HG03045 (cell line): ENCODE measurements at regions not wholly inside any gene's neighbourhood (a gene's known extent, or its start where the extent isn't known, plus 50 kb on each side); places are given as distances from the start of the nearest gene placed in this dataset.

ENCODE experiments used
- ATAC-seq: cut with Tn5 transposase; IDR thresholded peaks from one replicate; pipeline ENCODE4 v1.9.1; 2021; ENCODE audit warnings: mild to moderate bottlenecking, moderate library complexity; ENCODE audit not compliant: unreplicated experiment

DNA sequence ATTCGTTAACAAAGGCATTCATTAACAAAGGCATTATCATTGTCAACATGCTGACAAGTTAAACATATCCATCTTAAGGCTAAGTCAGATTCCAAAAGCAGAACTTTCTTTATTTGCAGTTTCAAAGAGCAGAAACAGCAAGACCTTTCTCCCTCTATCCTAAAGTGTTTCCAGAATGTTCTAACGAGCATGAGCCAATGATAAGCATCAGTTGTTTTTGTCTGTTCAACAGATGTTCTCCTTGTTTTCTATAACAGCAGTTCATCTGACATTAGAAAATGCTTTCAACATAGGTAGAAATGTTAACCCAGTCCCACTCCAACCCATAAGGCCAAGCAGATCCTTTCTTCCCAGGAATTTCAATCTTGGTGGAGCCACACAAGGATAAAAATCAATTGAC is 77.6 kb upstream of the POMGNT2 start:
- no peak for ATAC-seq

DNA sequence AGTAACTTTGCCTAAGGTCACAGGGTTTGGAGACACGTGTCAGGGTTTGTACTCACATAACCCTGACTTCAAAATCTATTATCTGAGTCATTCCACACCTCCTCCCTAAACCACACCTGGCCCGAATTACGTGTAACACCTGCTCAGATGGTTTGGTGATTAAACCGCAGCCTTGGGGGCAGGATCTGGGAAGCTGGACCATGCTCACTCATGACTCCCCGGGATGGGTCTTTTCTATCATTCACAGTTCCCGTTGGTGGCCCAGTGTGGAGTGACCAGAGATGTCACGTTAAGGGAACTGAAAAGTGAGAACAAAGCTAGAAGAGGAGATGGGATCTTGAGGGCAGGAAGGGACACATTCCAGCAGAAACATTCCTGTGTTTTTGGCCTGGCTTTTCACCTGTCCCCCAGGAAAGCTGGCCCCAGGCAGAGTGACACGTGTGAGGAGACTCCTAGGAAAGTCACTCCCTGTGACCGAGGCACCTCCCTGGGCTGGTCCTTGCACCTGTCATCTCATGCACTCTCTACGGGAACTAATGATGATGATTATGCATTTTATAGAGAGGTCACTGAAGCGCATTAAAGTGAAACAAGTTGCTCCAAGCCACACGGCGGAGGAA is 75.4 kb upstream of the POMGNT2 start:
- peak; percentile 52 for ATAC-seq

DNA sequence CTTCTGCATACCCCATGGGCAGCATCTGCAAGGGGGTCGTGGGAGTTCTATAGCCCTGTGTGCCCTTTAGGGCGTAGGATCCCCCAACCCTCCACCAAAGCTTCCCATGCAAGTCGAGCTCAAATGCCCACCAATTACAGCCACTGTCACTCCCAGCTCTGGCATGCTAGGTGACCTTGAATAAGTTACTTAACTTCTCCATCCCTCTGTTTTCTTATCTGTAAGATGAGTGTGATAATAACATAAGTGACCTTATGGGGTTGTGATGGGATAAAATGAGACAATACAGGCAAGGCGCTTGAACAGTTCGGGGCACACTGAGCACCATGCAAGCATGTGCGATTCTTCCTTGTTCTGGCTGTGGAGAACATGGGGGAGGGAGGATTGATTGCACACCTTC is 74.8 kb upstream of the POMGNT2 start:
- no peak for ATAC-seq

DNA sequence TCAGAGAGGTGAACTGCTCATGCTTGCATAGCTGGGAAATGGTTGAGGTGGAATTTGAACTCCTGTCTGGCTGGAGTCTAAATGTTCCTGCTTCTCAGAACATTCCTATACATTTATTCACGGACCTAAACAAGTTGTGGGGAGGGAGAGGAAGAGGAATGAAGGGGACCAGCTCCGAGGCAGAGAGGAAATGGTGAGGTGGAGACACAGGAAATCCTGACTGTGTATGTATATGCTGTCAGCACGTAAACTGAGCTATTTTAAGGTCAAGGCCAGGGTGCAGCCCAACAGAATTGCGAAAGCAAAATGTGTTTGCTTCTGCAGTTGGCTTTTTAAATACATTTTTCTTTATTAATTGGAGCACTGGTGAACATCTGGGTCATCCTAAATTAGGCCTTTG is 74.1 kb upstream of the POMGNT2 start:
- no peak for ATAC-seq

DNA sequence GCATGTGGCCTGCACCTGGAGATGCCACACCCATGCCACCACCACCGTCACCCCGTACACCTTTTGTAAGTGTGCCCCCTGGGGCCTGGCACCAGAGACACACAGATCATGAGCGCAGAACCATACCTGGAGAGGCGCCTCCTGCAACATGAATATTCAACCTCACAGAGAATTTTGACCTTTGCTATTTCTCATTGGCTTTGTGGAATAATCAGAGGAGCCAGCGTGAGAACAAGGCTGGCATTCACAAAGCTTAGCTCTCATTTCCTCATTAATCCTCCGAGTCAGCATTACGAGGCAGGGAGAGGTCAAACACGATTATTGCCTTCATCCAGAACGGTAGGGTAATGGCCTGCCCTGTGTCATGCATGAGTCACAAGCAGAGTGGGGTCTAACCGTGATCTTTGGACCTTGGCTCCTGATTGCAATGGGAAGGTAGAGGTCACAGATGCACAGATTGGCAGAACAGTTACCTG is 73.0 kb upstream of the POMGNT2 start:
- ATAC-seq, result no peak

DNA sequence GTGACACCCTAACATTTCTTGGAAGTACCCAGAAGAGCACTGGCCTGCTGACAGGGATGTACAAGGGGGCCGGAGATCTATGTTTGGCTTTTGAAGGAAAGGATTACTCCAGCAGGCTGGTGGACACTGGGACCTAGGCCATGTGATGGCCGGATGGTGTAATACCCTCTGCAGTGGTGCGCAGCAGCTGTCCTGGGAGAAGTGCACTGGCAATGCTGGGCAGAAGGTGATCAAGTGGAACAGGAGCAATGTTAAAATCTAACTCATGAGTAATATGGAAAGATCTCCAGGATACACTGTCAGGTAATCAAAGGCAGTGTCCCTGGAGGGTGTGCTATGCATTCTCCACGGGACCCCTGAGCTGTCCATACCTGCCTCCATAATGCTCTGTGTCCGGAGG is 71.2 kb upstream of the POMGNT2 start:
- ATAC-seq, result no peak

DNA sequence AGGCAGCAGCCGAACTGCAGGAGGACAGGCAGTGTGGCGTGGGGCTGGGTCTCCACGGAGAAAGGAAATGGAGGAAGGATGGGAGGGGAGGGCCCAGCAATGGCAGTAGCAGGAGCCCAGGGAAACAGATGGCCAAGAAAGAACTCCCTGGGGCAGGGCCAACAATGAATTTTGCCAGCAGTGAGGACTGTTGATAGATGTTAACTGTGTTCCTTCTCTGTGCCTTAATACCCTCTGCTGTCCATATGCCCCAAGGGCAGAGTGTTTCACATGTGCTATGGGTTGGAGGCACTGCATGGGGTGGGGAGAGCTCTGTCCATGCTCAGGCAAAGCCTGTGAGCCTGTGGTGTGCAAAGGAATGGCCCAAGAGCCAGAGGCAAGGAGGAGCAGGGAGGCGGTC is 70.8 kb upstream of the POMGNT2 start:
- ATAC-seq, result no peak

DNA sequence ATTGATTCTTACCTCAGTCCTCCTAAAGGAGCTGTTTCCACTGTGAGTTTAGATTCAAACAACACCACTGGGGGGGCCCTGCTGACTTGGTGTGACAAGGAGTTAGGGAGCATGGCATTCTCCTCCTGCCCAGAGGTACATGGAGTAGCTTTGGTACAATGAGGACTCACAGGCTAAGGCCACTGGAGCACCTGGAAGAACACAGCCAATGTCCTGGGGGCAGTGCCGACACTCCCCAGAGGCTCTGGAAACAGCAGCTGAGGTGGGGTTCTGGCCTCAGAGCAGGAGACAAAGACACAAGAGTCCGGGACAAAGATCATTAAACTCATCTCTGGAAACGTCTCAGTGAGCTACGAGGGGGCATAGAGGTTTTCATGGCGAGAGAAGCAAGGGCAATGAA is 69.7 kb upstream of the POMGNT2 start:
- no peak for ATAC-seq

DNA sequence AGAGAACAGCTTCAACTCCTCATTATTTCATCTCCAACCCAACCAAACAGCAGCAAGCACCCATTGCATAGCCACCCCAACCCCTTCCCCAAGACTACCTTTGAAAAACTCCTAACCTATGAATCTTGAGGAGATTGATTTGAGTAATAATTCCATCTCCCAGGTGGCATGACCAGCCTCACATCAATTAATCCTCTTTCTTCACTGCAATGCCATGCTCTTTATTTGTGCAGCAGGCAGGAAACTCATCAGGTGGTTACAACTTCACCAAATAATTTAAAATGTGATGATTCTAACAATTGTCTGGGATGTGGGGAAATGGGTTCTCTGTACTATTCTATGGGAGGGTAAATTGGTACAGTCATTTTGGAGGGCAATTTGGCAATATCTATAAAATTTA is 68.1 kb upstream of the POMGNT2 start:
- ATAC-seq, result no peak

DNA sequence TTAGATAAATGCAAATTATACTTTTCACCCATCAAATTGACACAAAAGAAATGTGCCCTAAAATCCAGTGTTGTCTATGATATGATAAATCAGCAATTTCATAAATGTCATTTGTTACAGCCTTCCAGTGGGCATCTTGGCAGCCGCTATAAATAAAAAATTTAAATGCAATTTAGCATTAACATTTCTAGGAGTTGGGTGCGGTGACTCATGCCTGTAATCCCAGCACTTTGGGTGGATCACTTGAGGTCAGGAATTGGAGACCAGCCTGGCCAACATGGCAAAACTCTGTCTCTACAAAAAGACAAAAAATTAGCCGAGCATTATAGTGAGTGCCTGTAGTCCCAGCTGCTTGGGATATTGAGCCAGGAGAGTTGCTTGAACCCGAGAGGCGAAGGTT is 65.9 kb upstream of the POMGNT2 start:
- no peak for ATAC-seq

DNA sequence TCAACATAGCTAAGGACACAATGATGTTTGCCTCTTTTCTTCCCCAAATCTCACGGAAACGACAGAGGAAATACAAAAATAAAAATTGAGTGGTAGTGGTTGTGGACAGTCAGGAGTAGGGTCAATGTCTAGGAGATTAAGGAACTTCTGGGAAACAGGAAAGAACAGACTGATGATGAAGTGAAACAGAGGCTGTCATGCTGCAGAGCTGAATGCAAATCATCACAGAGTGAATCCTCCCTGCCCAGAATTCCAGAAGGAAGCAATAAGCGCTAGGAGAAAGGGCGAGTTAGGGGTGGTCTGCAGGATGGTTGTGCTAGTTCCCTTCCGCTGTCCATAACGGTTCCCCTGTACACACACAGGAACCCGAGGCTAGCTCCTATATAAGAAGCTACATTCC is 64.7 kb upstream of the POMGNT2 start:
- ATAC-seq, result no peak

DNA sequence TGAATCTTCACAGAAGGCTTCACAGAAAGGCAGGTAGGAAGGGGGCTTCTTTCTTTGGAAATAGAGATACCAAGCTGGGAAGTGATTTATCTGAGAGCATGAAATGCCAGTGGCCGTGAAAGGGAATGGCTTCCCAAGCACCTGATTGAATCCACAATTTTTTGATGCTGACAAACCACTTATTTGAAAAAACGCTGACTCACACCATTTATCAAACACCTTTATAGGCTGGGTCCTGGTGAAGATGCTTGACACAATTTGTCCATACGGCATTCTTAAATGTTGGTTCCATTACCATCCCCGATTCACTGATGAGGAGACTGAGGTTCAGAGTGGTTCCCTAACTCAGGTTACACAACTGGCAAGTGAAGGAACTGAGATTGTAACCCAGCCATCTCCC is 64.1 kb upstream of the POMGNT2 start:
- ATAC-seq, result no peak

DNA sequence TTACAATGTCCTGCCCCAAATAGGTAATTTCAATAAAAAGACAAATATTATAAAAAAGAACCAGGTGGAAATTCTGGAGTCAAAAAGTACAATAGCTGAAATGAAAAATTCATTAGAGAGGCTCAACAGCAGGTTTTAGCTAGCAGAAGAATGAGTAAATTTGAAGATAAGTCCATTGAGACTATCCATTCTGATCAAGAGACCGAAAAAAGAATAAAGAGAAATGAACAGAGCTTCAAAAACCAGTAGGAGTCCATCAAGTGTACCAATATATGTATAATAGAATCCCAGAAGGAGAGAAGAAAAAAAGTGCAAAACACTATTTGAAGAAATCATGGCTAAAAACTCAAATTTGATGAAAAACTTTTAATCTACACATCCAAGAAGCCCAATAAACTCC is 60.5 kb upstream of the POMGNT2 start:
- no peak for ATAC-seq

DNA sequence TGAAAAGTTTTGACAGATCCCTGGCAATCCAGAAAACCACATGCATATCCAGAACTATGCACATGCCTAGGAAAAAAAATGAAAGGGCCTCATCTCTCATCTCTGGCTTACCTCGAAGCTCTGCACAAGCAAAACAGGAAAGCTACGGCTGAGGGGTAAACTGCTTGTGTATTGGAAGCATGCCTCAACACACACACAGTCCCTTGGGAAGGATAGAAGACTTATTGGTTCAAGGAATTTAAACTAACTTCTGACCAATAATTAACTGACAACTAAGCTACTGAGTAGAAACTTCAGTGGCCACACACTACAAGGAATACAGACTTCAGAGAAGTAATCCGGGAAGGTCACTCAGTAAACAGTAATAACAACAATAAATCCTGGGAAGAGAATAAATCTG is 59.9 kb upstream of the POMGNT2 start:
- no peak for ATAC-seq

DNA sequence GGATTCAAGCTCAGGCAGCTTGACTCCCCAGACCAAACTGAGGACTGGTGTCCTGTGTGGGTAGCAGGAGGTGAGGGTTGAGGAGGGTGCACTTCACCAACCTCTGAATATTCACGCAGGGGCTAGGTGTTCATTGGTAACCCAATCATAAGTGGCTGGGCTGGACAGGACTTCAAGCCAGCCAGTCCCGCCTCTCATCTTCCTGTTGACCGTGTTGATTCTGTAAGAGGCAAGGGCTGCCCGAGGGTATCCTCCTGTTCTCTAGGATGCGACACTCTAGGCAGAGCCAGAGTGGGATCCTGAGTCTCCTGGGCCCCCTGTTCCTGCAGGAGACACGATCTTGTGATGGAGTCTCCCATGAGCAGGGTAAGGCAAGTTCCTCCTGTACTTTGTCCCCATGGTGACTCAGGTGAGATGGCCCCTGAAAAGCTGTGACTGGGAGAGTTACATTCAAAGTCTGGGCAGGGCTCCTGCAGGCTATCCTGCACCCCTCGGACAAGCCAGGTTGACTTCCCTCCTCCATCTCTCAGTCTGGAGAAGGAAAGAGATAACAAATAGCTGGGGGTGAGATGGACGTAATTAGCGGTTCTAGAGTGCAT is 58.1 kb upstream of the POMGNT2 start:
- ATAC-seq, result no peak

DNA sequence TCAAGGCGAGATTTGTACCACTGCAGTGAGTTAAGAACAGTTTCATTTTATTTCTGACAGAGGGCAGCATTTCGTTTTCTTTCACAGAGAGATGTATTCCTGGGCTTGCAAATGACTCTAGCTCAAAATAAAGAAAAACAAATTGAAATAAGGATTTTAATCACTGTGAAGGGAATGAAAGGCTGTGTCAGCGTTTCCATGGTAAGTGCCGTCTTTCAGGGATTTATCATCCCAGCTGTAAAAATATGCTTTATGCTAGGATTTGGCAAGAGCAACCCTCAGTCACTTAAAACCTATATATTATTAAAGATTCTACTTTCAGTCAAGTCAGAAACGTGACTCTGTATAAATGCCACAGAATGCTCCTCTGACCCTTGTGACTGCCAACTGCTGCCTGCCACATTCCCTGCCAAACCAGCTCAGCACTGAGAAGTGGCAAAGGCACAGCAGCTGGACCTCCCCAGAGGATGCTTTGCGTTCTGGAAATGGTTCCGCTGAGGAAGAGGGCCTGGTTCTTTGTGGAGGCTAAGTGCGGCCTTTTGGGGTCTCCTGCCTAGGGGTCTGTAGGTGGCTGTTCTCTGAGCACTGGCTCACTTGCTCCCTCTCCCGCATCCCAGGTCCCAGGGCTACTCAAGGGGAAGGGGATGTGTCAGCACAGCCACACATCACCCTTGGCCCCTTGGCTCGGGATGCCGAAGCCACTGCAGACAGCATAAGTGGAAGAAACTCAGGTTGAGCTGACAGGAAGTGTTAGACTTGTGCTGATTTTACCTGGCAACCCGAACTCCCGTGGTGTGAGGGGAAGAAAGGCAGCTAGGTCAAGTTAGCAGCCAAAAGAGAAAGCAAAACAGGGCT is 56.6 kb upstream of the POMGNT2 start:
- no peak for ATAC-seq

DNA sequence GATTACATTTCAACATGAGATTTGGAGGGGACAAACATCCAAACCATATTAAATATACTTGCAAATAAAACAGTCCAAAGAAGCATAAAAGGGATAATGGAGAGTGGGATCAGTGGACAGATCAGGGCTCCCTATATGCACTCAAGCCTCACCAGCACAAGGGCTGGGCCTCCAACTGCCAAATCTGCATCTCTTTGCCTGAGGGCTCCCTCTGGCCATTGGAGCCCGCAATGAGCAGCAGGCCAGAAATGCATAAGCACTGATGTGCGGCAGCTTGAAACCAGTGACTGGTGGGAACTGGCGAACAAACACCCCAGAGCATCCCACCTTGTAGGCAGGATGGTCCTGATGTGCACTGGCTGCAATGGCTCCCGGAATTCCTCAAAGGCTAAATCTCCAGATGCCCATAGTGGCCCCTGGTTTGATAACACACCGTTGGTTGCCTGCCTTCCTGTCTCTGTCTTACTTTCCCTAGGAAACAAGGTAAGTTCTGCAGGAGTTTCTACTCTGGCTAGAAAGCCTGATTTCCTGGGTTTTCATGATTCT is 55.9 kb upstream of the POMGNT2 start:
- ATAC-seq, result no peak

DNA sequence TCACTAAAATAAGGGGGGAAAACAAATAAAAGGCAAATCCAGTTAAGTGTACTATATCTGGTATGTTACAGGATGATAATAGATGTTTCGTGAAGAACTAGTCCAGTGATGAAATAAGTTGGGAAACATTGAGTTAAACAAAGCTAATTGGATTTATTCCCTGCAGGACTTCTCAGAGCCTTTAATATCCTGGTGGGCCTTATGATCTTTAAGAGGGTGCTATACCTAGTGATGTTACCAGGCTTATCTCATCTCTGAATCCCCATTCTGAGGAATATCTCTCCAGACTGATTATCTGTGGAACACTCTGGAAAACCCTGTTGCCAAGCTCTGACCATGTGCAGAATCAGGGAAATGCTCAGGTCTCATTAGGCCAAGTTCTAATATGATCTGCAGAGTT is 54.8 kb upstream of the POMGNT2 start:
- ATAC-seq, result no peak

DNA sequence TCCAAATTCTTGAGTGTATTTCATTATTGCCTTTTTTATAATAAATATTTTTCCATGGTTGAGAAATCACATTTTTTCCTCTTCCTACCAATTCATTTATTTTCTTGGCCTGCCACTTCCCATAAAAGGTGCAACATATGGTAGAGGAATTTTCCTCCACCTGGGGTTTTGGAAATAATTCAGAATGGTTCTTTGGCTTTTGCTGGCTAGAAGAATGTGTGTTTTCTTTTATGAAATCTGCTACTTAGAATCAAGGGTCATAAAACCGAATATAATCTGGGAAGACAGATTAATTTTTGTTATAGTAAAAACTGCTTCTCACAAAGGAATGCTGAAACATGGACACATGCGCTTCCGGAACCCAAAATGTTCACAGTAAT is 54.0 kb upstream of the POMGNT2 start:
- ATAC-seq, result no peak

DNA sequence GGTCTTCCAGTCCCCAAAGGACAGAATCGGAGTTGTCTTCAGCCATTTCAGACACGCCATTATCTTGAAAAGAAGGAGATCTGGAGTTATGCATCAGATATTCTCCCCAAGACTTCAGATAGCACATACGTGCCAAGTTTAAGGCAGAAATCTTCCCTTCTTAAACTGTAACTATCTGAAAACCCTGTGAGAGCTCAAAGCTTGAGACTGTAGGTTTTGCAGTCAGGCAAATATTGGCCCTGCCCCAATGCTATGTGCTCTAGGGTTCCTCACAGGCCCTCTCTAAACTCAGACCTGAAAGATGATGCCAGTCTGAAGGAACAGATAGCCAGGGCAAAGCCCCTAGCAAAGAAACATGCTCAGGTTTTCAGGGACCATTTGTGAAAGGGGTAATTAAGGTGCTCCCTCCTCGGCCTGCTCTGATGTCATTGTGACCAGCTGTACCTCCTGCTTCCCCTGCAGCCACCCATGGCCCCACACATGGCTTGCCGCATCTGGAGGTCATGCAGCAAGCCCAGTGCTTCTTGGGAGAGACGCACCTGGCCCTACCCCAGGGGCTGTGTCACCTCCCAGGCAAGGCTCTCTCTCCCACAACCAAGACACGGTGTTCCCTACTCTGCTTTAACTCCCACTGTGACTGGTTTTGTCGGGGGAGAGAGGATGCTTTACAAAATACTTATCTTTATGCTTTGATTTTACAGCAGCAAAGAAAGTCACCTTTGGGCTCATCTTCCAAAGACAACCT is 53.4 kb upstream of the POMGNT2 start:
- no peak for ATAC-seq

DNA sequence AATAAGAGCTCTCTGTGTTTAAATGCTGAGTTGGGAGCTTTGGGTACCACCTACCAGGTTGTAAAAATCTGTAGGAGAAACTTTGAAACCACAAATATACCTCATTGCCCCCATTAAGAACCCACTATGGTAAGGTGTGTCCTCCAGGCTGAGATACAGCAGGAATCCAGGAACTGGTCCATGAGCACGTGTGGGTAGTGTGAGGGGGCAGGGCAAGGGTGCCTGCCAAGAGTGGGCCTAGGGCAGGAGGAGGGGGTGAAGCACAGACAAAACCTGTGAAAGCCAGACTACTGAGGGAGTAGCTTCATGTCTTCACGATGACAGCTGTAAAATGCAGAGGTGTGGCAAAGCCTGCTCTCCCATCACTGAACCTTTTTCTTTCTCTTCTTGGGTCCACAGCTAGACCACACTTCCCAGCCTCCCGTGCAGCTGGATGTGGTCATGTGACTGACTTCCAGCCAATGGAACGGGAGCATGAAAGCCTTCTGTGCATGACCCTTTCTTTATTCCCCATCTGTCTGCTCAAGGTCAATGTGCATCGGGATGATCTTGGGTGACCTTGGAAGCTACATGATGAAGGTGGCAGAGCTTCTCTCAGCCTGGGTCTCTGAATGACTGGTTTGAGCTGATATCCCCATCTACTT is 51.1 kb upstream of the POMGNT2 start:
- ATAC-seq, result no peak
